ENCODE measurements at regions not wholly inside any gene's neighbourhood (a gene's known extent, or its start where the extent isn't known, plus 50 kb on each side); places are given as distances from the start of the nearest gene placed in this dataset.

DNA sequence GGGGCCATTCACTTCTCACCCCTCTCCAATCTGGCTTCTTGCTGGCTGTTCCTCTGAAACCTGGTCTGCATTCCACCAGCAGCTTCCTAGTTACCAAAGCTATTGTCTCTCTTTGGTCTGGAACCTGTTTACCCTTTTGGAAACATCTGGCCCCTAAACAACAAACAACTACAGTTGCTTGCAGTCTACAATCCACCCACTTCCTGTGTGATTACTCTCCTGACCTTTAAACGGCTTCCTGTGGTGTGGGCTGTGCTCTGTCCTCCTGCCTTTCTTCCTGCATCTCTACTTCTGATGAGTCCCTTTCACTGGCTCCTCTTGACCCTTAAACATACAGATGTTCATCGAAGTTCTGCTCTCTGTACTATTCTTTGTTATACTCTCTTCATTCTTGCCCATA lies 303.8 kb downstream of the TDRD15 start:
- Histone ChIP-seq H3K4me3 (ENCODE audit: low read length) (no peak overlapping the region), H3K4me2 (ENCODE audit: low read length) (no peak overlapping the region)

DNA sequence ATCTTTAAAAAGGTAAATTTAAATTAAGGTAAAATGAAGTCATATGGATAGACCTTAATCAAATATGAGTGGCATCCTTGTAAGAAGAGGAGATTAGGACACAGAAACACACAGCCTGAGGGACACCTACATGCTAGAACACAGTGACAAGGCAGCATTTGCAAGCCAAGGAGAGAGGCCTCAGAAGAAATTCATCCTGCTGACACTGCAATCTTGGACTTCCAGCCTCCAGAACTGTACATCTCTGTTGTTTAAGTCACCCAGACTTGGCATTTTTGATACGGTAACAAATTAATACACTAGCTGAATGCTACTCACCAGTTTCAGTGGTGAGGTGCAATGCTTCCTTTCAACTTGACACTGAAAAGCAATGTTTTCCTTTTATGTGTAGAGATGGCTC lies 305.0 kb downstream of the TDRD15 start:
- Histone ChIP-seq H3K9me2 (replicated peaks; ENCODE audit: control insufficient read depth, low read length) (no peaks in the 10 kb centered on the region), H3K4me2 (ENCODE audit: low read length) (no peak overlapping the region), H3K79me2 (ENCODE audit: control insufficient read depth, low read length) (no peaks in the 10 kb centered on the region), H3K4me1 (ENCODE audit: control insufficient read depth, low read length) (no peaks in the 10 kb centered on the region), H3K9me3 (ENCODE audit: control insufficient read depth, insufficient read depth, low read length) (no peaks in the 10 kb centered on the region), H4K20me1 (ENCODE audit: control insufficient read depth, insufficient read depth, low read depth, low read length) (no peaks in the 10 kb centered on the region), H3K27ac (ENCODE audit: low read depth, low read length) (no peak overlapping the region), H3K36me3 (ENCODE audit: control insufficient read depth, low read length) (no peaks in the 10 kb centered on the region), H3K27me3 (ENCODE audit: control insufficient read depth, low read length) (no peaks in the 10 kb centered on the region), H3F3A (ENCODE audit: control insufficient read depth, insufficient read depth) (no peaks in the 10 kb centered on the region), H3K4me3 (ENCODE audit: low read length) (no peak overlapping the region)
- TF ChIP-seq EZH2phosphoT487 (IDR thresholded peaks at IDR 0.05; ENCODE audit: borderline replicate concordance, low read length): no peak
- TF ChIP-seq, protein P1, sequence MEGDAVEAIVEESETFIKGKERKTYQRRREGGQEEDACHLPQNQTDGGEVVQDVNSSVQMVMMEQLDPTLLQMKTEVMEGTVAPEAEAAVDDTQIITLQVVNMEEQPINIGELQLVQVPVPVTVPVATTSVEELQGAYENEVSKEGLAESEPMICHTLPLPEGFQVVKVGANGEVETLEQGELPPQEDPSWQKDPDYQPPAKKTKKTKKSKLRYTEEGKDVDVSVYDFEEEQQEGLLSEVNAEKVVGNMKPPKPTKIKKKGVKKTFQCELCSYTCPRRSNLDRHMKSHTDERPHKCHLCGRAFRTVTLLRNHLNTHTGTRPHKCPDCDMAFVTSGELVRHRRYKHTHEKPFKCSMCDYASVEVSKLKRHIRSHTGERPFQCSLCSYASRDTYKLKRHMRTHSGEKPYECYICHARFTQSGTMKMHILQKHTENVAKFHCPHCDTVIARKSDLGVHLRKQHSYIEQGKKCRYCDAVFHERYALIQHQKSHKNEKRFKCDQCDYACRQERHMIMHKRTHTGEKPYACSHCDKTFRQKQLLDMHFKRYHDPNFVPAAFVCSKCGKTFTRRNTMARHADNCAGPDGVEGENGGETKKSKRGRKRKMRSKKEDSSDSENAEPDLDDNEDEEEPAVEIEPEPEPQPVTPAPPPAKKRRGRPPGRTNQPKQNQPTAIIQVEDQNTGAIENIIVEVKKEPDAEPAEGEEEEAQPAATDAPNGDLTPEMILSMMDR (IDR thresholded peaks at IDR 0.05; ENCODE audit: low read depth, low read length, poor library complexity, severe bottlenecking): no peak

More for the DNA sequence above, 303.8 kb downstream of the TDRD15 start:
- H3F3A ChIP-seq (ENCODE audit: control insufficient read depth, insufficient read depth): no peaks in the 10 kb centered on the region
- H3K27ac ChIP-seq (ENCODE audit: low read depth, low read length): no peak overlapping the region
- TF ChIP-seq EZH2phosphoT487 (IDR thresholded peaks at IDR 0.05; ENCODE audit: borderline replicate concordance, low read length): no peak
- TF ChIP-seq, protein P1 (IDR thresholded peaks at IDR 0.05; ENCODE audit: low read depth, low read length, poor library complexity, severe bottlenecking): no peak
- no peaks in the 10 kb centered on the region for H3K9me3 ChIP-seq (ENCODE audit: control insufficient read depth, insufficient read depth, low read length)
- no peaks in the 10 kb centered on the region for H3K36me3 ChIP-seq (ENCODE audit: control insufficient read depth, low read length)
- no peaks in the 10 kb centered on the region for H3K4me1 ChIP-seq (ENCODE audit: control insufficient read depth, low read length)
- no peaks in the 10 kb centered on the region for H3K27me3 ChIP-seq (ENCODE audit: control insufficient read depth, low read length)
- H3K9me2 ChIP-seq (replicated peaks; ENCODE audit: control insufficient read depth, low read length): no peaks in the 10 kb centered on the region
- no peaks in the 10 kb centered on the region for H4K20me1 ChIP-seq (ENCODE audit: control insufficient read depth, insufficient read depth, low read depth, low read length)
- no peaks in the 10 kb centered on the region for H3K79me2 ChIP-seq (ENCODE audit: control insufficient read depth, low read length)

DNA sequence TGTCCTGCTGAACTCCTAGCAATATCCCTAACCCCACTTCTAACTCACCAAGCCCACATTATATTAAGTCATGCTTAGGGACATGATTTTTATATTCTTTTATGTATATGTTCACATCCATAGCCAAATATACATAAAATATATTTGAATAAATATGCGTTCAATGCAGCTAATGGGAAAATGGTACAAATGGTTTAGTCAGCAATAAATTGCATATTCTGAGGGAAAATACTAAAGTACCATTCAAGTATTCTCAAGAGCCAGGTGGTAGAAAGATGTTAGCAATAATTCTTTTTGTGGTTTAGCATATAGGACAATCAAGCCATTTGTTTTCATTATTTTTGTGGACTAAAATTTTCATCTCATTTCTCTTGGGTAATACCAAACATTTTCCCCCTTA lies 306.0 kb downstream of the TDRD15 start:
- H3K9me3 ChIP-seq (ENCODE audit: control insufficient read depth, insufficient read depth, low read length): no peaks in the 10 kb centered on the region
- no peak overlapping the region for H3K4me3 ChIP-seq (ENCODE audit: low read length)
- H3K4me2 ChIP-seq (ENCODE audit: low read length): no peak overlapping the region
- no peak overlapping the region for H3K27ac ChIP-seq (ENCODE audit: low read depth, low read length)
- no peaks in the 10 kb centered on the region for H3K36me3 ChIP-seq (ENCODE audit: control insufficient read depth, low read length)
- no peaks in the 10 kb centered on the region for H3K79me2 ChIP-seq (ENCODE audit: control insufficient read depth, low read length)
- TF ChIP-seq, protein P1 (IDR thresholded peaks at IDR 0.05; ENCODE audit: low read depth, low read length, poor library complexity, severe bottlenecking): no peak
- no peak for TF ChIP-seq EZH2phosphoT487 (IDR thresholded peaks at IDR 0.05; ENCODE audit: borderline replicate concordance, low read length)
- H3F3A ChIP-seq (ENCODE audit: control insufficient read depth, insufficient read depth): no peaks in the 10 kb centered on the region
- no peaks in the 10 kb centered on the region for H4K20me1 ChIP-seq (ENCODE audit: control insufficient read depth, insufficient read depth, low read depth, low read length)
- H3K9me2 ChIP-seq (replicated peaks; ENCODE audit: control insufficient read depth, low read length): no peaks in the 10 kb centered on the region
- no peaks in the 10 kb centered on the region for H3K27me3 ChIP-seq (ENCODE audit: control insufficient read depth, low read length)
- no peaks in the 10 kb centered on the region for H3K4me1 ChIP-seq (ENCODE audit: control insufficient read depth, low read length)

DNA sequence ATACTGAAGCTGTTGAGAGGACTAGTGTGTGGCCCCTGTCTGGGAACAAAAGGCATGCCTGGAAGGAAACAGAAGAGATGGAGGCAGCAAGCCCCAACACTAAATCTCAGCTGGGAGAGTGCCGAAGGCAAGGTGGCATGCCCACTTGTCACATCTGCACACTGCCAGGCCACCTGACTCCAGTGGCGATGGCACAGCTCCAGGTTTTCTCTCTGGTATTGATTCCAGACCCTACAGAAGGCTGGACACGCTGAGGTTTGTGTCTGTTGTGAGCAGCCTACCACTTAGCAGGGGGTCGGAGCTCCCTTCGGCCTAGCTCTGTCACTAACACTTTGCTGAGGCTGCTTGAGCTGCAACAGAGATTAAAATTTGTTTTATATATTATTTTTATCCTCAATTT lies 307.3 kb downstream of the TDRD15 start:
- H3K27ac ChIP-seq (ENCODE audit: low read depth, low read length): no peak overlapping the region
- H3K27me3 ChIP-seq (ENCODE audit: control insufficient read depth, low read length): no peaks in the 10 kb centered on the region
- H3F3A ChIP-seq (ENCODE audit: control insufficient read depth, insufficient read depth): no peaks in the 10 kb centered on the region
- no peaks in the 10 kb centered on the region for H3K79me2 ChIP-seq (ENCODE audit: control insufficient read depth, low read length)
- TF ChIP-seq EZH2phosphoT487 (IDR thresholded peaks at IDR 0.05; ENCODE audit: borderline replicate concordance, low read length): no peak
- TF ChIP-seq, protein P1 (IDR thresholded peaks at IDR 0.05; ENCODE audit: low read depth, low read length, poor library complexity, severe bottlenecking): no peak
- H3K36me3 ChIP-seq (ENCODE audit: control insufficient read depth, low read length): no peaks in the 10 kb centered on the region
- H3K4me1 ChIP-seq (ENCODE audit: control insufficient read depth, low read length): no peaks in the 10 kb centered on the region
- no peak overlapping the region for H3K4me3 ChIP-seq (ENCODE audit: low read length)
- no peaks in the 10 kb centered on the region for H3K9me2 ChIP-seq (replicated peaks; ENCODE audit: control insufficient read depth, low read length)
- H3K9me3 ChIP-seq (ENCODE audit: control insufficient read depth, insufficient read depth, low read length): no peaks in the 10 kb centered on the region
- no peak overlapping the region for H3K4me2 ChIP-seq (ENCODE audit: low read length)
- no peaks in the 10 kb centered on the region for H4K20me1 ChIP-seq (ENCODE audit: control insufficient read depth, insufficient read depth, low read depth, low read length)
